ENCODE measurements at regions not wholly inside any gene's neighbourhood (a gene's known extent, or its start where the extent isn't known, plus 50 kb on each side); places are given as distances from the start of the nearest gene placed in this dataset.

DNA sequence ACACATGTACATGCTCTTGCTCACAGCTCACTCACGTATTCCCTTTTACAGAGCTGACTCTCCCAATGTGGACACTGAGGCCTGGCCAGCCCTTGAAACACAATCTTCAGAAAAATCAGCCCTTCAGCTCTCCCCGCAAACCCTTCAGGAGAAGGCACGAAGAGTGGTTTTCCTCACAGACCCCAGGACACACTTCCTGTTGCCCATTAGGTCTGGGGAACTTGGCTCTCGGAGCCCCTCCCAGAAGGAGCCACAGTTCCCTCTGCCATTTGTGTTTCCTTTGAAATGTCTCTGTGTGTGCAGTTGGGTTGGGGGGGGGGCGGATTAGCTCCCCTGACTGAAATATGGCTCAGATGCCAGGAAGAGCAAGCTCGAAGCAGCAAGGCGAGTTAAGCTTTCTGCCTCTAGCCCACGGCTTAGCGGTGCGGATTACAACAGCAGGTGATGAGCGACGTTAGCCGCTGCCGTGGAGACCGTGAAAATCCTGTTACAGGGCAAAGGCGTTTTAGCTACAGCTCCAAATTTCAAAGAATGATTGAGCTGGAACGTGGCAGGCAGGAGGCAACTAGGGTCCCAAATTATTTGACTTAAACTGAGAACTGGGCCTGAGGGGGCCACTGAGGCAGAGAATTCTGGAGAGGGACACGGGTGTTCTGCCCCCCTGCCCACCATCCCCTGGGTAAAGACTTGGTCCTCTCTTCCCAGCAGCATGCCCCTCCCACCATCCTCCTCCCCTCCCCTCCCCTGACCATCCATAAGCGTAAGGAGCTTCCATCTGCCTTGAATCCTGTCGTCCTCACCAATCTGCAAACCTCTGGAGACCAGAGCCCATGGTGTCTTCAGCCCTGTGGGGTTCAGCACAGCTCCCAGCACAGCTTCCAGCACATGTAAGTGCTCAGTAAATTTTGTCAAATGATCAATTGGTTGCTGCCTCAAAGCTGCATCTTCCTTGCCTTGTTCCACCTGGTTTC is 598.6 kb downstream of the BUD13 start:
- peaks cover 25% of the 10 kb centered on the region for H3K4me1 ChIP-seq (ENCODE audit: insufficient read depth)
- H3F3A ChIP-seq (replicated peaks; ENCODE audit: low read depth): no peaks in the 10 kb centered on the region
- no peaks in the 10 kb centered on the region for H3K9me2 ChIP-seq (ENCODE audit: insufficient read depth)
- H3K4me1 Mint-ChIP-seq: peaks cover 51% of the 10 kb centered on the region
- H4K20me1 ChIP-seq (replicated peaks; ENCODE audit: insufficient read depth): no peaks in the 10 kb centered on the region
- no peak overlapping the region for H3K27ac Mint-ChIP-seq
- H3K4me3 Mint-ChIP-seq: no peak overlapping the region
- H3K36me3 Mint-ChIP-seq (ENCODE audit: low read depth): no peaks in the 10 kb centered on the region
- H3K27me3 Mint-ChIP-seq (ENCODE audit: insufficient read depth, low read depth, poor library complexity): peaks cover 14% of the 10 kb centered on the region
- DNase-seq (ENCODE audit: low spot score) (peak; percentile 60), ATAC-seq (peak; percentile 66)
- no peak for TF ChIP-seq NANOG (IDR thresholded peaks at IDR 0.05; ENCODE audit: borderline replicate concordance)
- no peak for TF ChIP-seq ZNF331 (CRISPR knock-in tag; IDR thresholded peaks at IDR 0.05; ENCODE audit: low read depth)
- TF ChIP-seq, protein P1, sequence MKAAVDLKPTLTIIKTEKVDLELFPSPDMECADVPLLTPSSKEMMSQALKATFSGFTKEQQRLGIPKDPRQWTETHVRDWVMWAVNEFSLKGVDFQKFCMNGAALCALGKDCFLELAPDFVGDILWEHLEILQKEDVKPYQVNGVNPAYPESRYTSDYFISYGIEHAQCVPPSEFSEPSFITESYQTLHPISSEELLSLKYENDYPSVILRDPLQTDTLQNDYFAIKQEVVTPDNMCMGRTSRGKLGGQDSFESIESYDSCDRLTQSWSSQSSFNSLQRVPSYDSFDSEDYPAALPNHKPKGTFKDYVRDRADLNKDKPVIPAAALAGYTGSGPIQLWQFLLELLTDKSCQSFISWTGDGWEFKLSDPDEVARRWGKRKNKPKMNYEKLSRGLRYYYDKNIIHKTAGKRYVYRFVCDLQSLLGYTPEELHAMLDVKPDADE (IDR thresholded peaks at IDR 0.05): no peak
- TF ChIP-seq JUNB (IDR thresholded peaks at IDR 0.05; ENCODE audit: unreplicated experiment): no peak
- no peak for TF ChIP-seq EZH2phosphoT487 (IDR thresholded peaks at IDR 0.05; ENCODE audit: unreplicated experiment)
- TF ChIP-seq, protein P2, sequence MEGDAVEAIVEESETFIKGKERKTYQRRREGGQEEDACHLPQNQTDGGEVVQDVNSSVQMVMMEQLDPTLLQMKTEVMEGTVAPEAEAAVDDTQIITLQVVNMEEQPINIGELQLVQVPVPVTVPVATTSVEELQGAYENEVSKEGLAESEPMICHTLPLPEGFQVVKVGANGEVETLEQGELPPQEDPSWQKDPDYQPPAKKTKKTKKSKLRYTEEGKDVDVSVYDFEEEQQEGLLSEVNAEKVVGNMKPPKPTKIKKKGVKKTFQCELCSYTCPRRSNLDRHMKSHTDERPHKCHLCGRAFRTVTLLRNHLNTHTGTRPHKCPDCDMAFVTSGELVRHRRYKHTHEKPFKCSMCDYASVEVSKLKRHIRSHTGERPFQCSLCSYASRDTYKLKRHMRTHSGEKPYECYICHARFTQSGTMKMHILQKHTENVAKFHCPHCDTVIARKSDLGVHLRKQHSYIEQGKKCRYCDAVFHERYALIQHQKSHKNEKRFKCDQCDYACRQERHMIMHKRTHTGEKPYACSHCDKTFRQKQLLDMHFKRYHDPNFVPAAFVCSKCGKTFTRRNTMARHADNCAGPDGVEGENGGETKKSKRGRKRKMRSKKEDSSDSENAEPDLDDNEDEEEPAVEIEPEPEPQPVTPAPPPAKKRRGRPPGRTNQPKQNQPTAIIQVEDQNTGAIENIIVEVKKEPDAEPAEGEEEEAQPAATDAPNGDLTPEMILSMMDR (conservative IDR thresholded peaks at IDR 0.05; ENCODE audit: low read depth in 2 of 2): no peak
- TF ChIP-seq STAT1 (IDR thresholded peaks at IDR 0.05; ENCODE audit: unreplicated experiment): no peak
- TF ChIP-seq EZH2 (IDR thresholded peaks at IDR 0.05; ENCODE audit: low read depth, unreplicated experiment): no peak
- TF ChIP-seq POLR2AphosphoS5 (IDR thresholded peaks at IDR 0.05; ENCODE audit: low read depth): no peak
- TF ChIP-seq ZNF114 (CRISPR knock-in tag; IDR thresholded peaks at IDR 0.05): no peak
- no peak for TF ChIP-seq CREB1 (CRISPR knock-in tag; IDR thresholded peaks at IDR 0.05; ENCODE audit: low read depth)
- TF ChIP-seq, protein P3, sequence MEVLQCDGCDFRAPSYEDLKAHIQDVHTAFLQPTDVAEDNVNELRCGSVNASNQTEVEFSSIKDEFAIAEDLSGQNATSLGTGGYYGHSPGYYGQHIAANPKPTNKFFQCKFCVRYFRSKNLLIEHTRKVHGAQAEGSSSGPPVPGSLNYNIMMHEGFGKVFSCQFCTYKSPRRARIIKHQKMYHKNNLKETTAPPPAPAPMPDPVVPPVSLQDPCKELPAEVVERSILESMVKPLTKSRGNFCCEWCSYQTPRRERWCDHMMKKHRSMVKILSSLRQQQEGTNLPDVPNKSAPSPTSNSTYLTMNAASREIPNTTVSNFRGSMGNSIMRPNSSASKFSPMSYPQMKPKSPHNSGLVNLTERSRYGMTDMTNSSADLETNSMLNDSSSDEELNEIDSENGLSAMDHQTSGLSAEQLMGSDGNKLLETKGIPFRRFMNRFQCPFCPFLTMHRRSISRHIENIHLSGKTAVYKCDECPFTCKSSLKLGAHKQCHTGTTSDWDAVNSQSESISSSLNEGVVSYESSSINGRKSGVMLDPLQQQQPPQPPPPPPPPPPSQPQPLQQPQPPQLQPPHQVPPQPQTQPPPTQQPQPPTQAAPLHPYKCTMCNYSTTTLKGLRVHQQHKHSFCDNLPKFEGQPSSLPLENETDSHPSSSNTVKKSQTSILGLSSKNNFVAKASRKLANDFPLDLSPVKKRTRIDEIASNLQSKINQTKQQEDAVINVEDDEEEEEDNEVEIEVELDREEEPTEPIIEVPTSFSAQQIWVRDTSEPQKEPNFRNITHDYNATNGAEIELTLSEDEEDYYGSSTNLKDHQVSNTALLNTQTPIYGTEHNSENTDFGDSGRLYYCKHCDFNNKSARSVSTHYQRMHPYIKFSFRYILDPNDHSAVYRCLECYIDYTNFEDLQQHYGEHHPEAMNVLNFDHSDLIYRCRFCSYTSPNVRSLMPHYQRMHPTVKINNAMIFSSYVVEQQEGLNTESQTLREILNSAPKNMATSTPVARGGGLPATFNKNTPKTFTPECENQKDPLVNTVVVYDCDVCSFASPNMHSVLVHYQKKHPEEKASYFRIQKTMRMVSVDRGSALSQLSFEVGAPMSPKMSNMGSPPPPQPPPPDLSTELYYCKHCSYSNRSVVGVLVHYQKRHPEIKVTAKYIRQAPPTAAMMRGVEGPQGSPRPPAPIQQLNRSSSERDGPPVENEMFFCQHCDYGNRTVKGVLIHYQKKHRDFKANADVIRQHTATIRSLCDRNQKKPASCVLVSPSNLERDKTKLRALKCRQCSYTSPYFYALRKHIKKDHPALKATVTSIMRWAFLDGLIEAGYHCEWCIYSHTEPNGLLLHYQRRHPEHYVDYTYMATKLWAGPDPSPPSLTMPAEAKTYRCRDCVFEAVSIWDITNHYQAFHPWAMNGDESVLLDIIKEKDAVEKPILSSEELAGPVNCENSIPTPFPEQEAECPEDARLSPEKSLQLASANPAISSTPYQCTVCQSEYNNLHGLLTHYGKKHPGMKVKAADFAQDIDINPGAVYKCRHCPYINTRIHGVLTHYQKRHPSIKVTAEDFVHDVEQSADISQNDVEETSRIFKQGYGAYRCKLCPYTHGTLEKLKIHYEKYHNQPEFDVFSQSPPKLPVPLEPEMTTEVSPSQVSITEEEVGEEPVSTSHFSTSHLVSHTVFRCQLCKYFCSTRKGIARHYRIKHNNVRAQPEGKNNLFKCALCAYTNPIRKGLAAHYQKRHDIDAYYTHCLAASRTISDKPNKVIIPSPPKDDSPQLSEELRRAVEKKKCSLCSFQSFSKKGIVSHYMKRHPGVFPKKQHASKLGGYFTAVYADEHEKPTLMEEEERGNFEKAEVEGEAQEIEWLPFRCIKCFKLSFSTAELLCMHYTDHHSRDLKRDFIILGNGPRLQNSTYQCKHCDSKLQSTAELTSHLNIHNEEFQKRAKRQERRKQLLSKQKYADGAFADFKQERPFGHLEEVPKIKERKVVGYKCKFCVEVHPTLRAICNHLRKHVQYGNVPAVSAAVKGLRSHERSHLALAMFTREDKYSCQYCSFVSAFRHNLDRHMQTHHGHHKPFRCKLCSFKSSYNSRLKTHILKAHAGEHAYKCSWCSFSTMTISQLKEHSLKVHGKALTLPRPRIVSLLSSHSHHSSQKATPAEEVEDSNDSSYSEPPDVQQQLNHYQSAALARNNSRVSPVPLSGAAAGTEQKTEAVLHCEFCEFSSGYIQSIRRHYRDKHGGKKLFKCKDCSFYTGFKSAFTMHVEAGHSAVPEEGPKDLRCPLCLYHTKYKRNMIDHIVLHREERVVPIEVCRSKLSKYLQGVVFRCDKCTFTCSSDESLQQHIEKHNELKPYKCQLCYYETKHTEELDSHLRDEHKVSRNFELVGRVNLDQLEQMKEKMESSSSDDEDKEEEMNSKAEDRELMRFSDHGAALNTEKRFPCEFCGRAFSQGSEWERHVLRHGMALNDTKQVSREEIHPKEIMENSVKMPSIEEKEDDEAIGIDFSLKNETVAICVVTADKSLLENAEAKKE (CRISPR knock-in tag; IDR thresholded peaks at IDR 0.05): no peak
- TF ChIP-seq, protein P4, sequence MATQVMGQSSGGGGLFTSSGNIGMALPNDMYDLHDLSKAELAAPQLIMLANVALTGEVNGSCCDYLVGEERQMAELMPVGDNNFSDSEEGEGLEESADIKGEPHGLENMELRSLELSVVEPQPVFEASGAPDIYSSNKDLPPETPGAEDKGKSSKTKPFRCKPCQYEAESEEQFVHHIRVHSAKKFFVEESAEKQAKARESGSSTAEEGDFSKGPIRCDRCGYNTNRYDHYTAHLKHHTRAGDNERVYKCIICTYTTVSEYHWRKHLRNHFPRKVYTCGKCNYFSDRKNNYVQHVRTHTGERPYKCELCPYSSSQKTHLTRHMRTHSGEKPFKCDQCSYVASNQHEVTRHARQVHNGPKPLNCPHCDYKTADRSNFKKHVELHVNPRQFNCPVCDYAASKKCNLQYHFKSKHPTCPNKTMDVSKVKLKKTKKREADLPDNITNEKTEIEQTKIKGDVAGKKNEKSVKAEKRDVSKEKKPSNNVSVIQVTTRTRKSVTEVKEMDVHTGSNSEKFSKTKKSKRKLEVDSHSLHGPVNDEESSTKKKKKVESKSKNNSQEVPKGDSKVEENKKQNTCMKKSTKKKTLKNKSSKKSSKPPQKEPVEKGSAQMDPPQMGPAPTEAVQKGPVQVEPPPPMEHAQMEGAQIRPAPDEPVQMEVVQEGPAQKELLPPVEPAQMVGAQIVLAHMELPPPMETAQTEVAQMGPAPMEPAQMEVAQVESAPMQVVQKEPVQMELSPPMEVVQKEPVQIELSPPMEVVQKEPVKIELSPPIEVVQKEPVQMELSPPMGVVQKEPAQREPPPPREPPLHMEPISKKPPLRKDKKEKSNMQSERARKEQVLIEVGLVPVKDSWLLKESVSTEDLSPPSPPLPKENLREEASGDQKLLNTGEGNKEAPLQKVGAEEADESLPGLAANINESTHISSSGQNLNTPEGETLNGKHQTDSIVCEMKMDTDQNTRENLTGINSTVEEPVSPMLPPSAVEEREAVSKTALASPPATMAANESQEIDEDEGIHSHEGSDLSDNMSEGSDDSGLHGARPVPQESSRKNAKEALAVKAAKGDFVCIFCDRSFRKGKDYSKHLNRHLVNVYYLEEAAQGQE (IDR thresholded peaks at IDR 0.05; ENCODE audit: unreplicated experiment): no peak
- H3K36me3 ChIP-seq (ENCODE audit: insufficient read depth): no peaks in the 10 kb centered on the region
- H3K27me3 ChIP-seq (ENCODE audit: insufficient read depth): no peaks in the 10 kb centered on the region
- no peaks in the 10 kb centered on the region for H3K79me2 ChIP-seq (replicated peaks; ENCODE audit: insufficient read depth)
- no peaks in the 10 kb centered on the region for H3K9me3 Mint-ChIP-seq
- H2AFZ ChIP-seq: peak overlapping the region; percentile 85; the same call in 1 of the 2 replicates
- H3K4me3 ChIP-seq: no peak overlapping the region
- no peak overlapping the region for H3K27ac ChIP-seq (ENCODE audit: low read depth)
- H3K4me2 ChIP-seq: peak overlapping the region; percentile 57; the same call in 1 of the 2 replicates
